HL-60 (cell line): ENCODE measurements at regions not wholly inside any gene's neighbourhood (a gene's known extent, or its start where the extent isn't known, plus 50 kb on each side); places are given as distances from the start of the nearest gene placed in this dataset.

ENCODE experiments used
- DNase-seq, 2 experiments: peaks; one replicate each; pipeline ENCODE4 v3.0.0-alpha.2; 2010 to 2020; ENCODE audit warnings: low read depth in 1 of 2, low spot score in 1 of 2
- H3K27ac ChIP-seq: fragments of 250-450 bp; sonication (Bioruptor Pico); replicated peaks from 2 replicates; pipeline ENCODE4 v1.5.1; 2020; ENCODE audit warnings: mild to moderate bottlenecking, moderate library complexity
- H3K27me3 ChIP-seq: fragments of 250-450 bp; sonication (Bioruptor Pico); 2 replicates; pipeline ENCODE4 v1.5.1; 2021; ENCODE audit warnings: mild to moderate bottlenecking, moderate library complexity; ENCODE audit not compliant: insufficient read depth, poor library complexity, severe bottlenecking
- H3K4me3 ChIP-seq: replicated peaks from 2 replicates; pipeline ENCODE4 v1.5.1; 2011; ENCODE audit warnings: mild to moderate bottlenecking, control low read depth, low read length; ENCODE audit not compliant: insufficient read depth
- GABPA ChIP-seq: IDR thresholded peaks from 2 replicates; pipeline ENCODE4 v1.6.1; 2012; ENCODE audit warnings: low read depth
- POLR2AphosphoS5 ChIP-seq: IDR thresholded peaks from 2 replicates; pipeline ENCODE4 v1.6.1; 2012; ENCODE audit warnings: low read depth
- SPI1 ChIP-seq: IDR thresholded peaks from 2 replicates; pipeline ENCODE4 v1.6.1; 2012; ENCODE audit warnings: low read depth, mild to moderate bottlenecking, borderline replicate concordance
- TF ChIP-seq, protein P1 (sequence below): IDR thresholded peaks from 2 replicates; pipeline ENCODE4 v1.6.1; 2012; ENCODE audit warnings: low read depth; ENCODE audit not compliant: insufficient replicate concordance
- TF ChIP-seq, protein P2 (sequence below): IDR thresholded peaks from one replicate; pipeline ENCODE4 v1.5.1; 2011; ENCODE audit warnings: low read length, control low read depth, inconsistent platforms; ENCODE audit not compliant: insufficient read depth

DNA sequence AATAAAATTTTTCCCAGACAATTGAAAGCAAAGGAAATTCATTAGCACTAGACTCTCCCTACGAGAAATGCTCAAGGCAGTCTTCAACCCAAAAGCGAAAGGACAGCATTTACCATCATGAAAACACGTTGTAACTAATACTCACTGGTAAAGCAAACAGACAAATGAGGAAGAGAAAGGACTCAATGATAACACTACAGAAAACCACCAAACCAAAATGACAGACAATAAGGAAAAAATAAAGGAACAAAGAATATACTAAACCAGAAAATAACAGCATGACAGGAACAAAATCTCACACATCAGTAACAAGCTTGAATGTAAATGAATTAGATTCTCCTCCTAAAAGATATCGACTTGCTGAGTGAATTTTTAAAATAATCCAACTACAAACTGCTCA lies 190.7 kb downstream of the NOL4 start:
- no peak for DNase-seq

DNA sequence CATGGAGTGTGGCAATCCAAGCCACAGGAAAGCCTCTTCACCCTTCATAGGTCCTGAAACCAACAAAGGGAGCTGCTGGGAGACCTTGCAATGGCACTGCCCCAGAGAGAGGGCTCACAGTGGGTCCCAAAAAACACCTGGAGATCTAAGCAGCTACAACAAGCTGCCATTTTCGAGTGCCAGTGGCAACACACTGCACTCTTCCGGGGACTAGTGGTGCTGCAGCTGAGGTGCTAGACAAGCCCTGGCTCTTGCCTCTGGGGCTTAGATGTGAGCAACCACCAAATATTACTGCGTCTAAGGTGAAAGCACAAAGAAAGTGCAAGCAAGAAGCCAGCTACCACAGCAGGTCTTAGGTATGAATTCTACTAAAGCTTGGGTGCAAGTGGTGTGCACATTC lies 192.9 kb downstream of the NOL4 start:
- H3K27ac ChIP-seq = no peak overlapping the region
- no peaks in the 10 kb centered on the region for H3K27me3 ChIP-seq
- no peak overlapping the region for H3K4me3 ChIP-seq
- no peak for DNase-seq
- TF ChIP-seq, protein P1, sequence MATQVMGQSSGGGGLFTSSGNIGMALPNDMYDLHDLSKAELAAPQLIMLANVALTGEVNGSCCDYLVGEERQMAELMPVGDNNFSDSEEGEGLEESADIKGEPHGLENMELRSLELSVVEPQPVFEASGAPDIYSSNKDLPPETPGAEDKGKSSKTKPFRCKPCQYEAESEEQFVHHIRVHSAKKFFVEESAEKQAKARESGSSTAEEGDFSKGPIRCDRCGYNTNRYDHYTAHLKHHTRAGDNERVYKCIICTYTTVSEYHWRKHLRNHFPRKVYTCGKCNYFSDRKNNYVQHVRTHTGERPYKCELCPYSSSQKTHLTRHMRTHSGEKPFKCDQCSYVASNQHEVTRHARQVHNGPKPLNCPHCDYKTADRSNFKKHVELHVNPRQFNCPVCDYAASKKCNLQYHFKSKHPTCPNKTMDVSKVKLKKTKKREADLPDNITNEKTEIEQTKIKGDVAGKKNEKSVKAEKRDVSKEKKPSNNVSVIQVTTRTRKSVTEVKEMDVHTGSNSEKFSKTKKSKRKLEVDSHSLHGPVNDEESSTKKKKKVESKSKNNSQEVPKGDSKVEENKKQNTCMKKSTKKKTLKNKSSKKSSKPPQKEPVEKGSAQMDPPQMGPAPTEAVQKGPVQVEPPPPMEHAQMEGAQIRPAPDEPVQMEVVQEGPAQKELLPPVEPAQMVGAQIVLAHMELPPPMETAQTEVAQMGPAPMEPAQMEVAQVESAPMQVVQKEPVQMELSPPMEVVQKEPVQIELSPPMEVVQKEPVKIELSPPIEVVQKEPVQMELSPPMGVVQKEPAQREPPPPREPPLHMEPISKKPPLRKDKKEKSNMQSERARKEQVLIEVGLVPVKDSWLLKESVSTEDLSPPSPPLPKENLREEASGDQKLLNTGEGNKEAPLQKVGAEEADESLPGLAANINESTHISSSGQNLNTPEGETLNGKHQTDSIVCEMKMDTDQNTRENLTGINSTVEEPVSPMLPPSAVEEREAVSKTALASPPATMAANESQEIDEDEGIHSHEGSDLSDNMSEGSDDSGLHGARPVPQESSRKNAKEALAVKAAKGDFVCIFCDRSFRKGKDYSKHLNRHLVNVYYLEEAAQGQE = no peak
- TF ChIP-seq GABPA (no peak), SPI1 (no peak)

More for the DNA sequence above, 190.7 kb downstream of the NOL4 start:
- Histone ChIP-seq H3K4me3 (no peak overlapping the region), H3K27ac (no peak overlapping the region), H3K27me3 (no peaks in the 10 kb centered on the region)
- TF ChIP-seq POLR2AphosphoS5 = no peak
- TF ChIP-seq, protein P1 = no peak
- TF ChIP-seq, protein P2, sequence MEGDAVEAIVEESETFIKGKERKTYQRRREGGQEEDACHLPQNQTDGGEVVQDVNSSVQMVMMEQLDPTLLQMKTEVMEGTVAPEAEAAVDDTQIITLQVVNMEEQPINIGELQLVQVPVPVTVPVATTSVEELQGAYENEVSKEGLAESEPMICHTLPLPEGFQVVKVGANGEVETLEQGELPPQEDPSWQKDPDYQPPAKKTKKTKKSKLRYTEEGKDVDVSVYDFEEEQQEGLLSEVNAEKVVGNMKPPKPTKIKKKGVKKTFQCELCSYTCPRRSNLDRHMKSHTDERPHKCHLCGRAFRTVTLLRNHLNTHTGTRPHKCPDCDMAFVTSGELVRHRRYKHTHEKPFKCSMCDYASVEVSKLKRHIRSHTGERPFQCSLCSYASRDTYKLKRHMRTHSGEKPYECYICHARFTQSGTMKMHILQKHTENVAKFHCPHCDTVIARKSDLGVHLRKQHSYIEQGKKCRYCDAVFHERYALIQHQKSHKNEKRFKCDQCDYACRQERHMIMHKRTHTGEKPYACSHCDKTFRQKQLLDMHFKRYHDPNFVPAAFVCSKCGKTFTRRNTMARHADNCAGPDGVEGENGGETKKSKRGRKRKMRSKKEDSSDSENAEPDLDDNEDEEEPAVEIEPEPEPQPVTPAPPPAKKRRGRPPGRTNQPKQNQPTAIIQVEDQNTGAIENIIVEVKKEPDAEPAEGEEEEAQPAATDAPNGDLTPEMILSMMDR = no peak
- no peak for TF ChIP-seq SPI1

DNA sequence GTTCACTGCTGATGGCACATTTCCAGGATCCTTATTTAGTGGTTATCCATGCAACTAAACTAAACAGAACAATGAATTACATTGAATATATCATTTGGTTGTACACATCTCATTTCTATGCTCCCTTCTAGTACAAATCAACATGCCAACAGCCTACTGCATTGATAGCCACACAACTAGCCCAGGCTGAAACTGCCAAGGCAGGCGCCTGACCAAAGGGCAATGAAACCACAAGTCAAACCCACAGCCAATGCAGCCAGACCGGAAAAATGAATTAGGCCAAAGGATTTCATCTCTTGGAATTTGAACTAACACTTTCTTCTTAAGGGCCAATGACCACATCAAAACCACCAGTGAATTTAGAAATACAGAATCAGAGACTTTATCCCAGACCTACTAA lies 196.4 kb downstream of the NOL4 start:
- Histone ChIP-seq H3K27me3 (no peaks in the 10 kb centered on the region), H3K4me3 (no peak overlapping the region), H3K27ac (no peak overlapping the region)
- DNase-seq = no peak
- TF ChIP-seq, protein P1 = no peak
- TF ChIP-seq POLR2AphosphoS5 = no peak
- no peak for TF ChIP-seq SPI1
- no peak for TF ChIP-seq GABPA
- TF ChIP-seq, protein P2 = no peak
